SK-N-SH treated with all-trans-retinoic acid at 6 μM for 48 hours (cell line): ENCODE measurements at regions not wholly inside any gene's neighbourhood (a gene's known extent, or its start where the extent isn't known, plus 50 kb on each side); places are given as distances from the start of the nearest gene placed in this dataset.

Experiments used
- ATAC-seq: fragments of 200-7000 bp; cut with Tn5 transposase; 3 replicates; pipeline ENCODE4 v1.9.1; 2020; ENCODE audit warnings: mild to moderate bottlenecking, moderate library complexity
- ARNTL ChIP-seq: fragments of 450-650 bp; formaldehyde crosslinking; IDR thresholded peaks from 2 replicates; pipeline ENCODE4 v1.5.0; 2020; ENCODE audit warnings: low read depth, mild to moderate bottlenecking, moderate library complexity, borderline replicate concordance
- BACH2 ChIP-seq: fragments of 250-450 bp; sonication (Bioruptor Pico); IDR thresholded peaks from 2 replicates; pipeline ENCODE4 v1.9.0; 2021; ENCODE audit warnings: mild to moderate bottlenecking, borderline replicate concordance
- CREB5 ChIP-seq: fragments of 250-450 bp; sonication (Bioruptor Pico); IDR thresholded peaks from 2 replicates; pipeline ENCODE4 v1.5.1; 2020; ENCODE audit warnings: low read depth, mild to moderate bottlenecking, moderate library complexity
- CSRNP3 ChIP-seq: fragments of 250-450 bp; sonication (Bioruptor Pico); IDR thresholded peaks from 2 replicates; pipeline ENCODE4 v1.5.1; 2021; ENCODE audit warnings: mild to moderate bottlenecking, moderate library complexity
- GLIS3 ChIP-seq: fragments of 250-450 bp; sonication (Bioruptor Pico); IDR thresholded peaks from 2 replicates; pipeline ENCODE4 v1.5.0; 2020; ENCODE audit warnings: mild to moderate bottlenecking, moderate library complexity
- ISL1 ChIP-seq: fragments of 250-450 bp; sonication (Bioruptor Pico); IDR thresholded peaks from 2 replicates; pipeline ENCODE4 v2.1.2; 2022; ENCODE audit warnings: mild to moderate bottlenecking, moderate library complexity
- OSR1 ChIP-seq: fragments of 250-450 bp; sonication (Bioruptor Pico); IDR thresholded peaks from 2 replicates; pipeline ENCODE4 v1.8.0; 2022; ENCODE audit warnings: moderate library complexity, mild to moderate bottlenecking, inconsistent platforms
- PATZ1 ChIP-seq: fragments of 250-450 bp; sonication (Bioruptor Pico); IDR thresholded peaks from 2 replicates; pipeline ENCODE4 v1.8.0; 2020; ENCODE audit warnings: mild to moderate bottlenecking, moderate library complexity, borderline replicate concordance
- POU6F1 ChIP-seq: fragments of 250-450 bp; sonication (Bioruptor Pico); IDR thresholded peaks from 2 replicates; pipeline ENCODE4 v1.8.0; 2021; ENCODE audit warnings: low read depth, mild to moderate bottlenecking, moderate library complexity, borderline replicate concordance
- PPARA ChIP-seq: fragments of 250-450 bp; sonication (Bioruptor Pico); IDR thresholded peaks from 2 replicates; pipeline ENCODE4 v1.5.0; 2020; ENCODE audit warnings: mild to moderate bottlenecking, borderline replicate concordance
- RARB ChIP-seq: fragments of 250-450 bp; sonication (Bioruptor Pico); IDR thresholded peaks from 2 replicates; pipeline ENCODE4 v1.8.0; 2021; ENCODE audit warnings: mild to moderate bottlenecking, moderate library complexity
- SNAI2 ChIP-seq: fragments of 250-450 bp; sonication (Bioruptor Pico); IDR thresholded peaks from 2 replicates; pipeline ENCODE4 v1.5.0; 2020; ENCODE audit warnings: mild to moderate bottlenecking, moderate library complexity
- TCF4 ChIP-seq: fragments of 250-450 bp; sonication (Bioruptor Pico); IDR thresholded peaks from 2 replicates; pipeline ENCODE4 v1.8.0; 2021; ENCODE audit warnings: mild to moderate bottlenecking, moderate library complexity, borderline replicate concordance
- TSHZ2 ChIP-seq: fragments of 250-450 bp; sonication (Bioruptor Pico); IDR thresholded peaks from 2 replicates; pipeline ENCODE4 v1.5.0; 2020; ENCODE audit warnings: mild to moderate bottlenecking, moderate library complexity
- ZC3H10 ChIP-seq: fragments of 250-450 bp; sonication (Bioruptor Pico); IDR thresholded peaks from 2 replicates; pipeline ENCODE4 v1.5.1; 2021; ENCODE audit warnings: mild to moderate bottlenecking, moderate library complexity
- ZFP30 ChIP-seq: fragments of 450-650 bp; formaldehyde crosslinking; IDR thresholded peaks from 2 replicates; pipeline ENCODE4 v1.5.0; 2022; ENCODE audit warnings: mild to moderate bottlenecking, moderate library complexity
- ZNF565 ChIP-seq: fragments of 450-650 bp; formaldehyde crosslinking; conservative IDR thresholded peaks from 2 replicates; pipeline ENCODE4 v1.5.0; 2020; ENCODE audit warnings: low read depth, mild to moderate bottlenecking, moderate library complexity
- ZNF70 ChIP-seq: fragments of 450-650 bp; formaldehyde crosslinking; IDR thresholded peaks from 2 replicates; pipeline ENCODE4 v1.5.0; 2020; ENCODE audit warnings: mild to moderate bottlenecking, moderate library complexity
- ZNF8 ChIP-seq: fragments of 450-650 bp; formaldehyde crosslinking; IDR thresholded peaks from 2 replicates; pipeline ENCODE4 v1.5.0; 2020; ENCODE audit warnings: mild to moderate bottlenecking, moderate library complexity

GRCh38 chr1:239633432-239633831 lies 247.1 kb downstream of the CHRM3 start:
- TF ChIP-seq GLIS3 (CRISPR knock-in tag) (no peak), ZNF8 (CRISPR knock-in tag) (no peak), POU6F1 (no peak), ARNTL (no peak), BACH2 (CRISPR knock-in tag) (no peak), PPARA (no peak), ISL1 (CRISPR knock-in tag) (no peak), ZNF565 (CRISPR knock-in tag) (no peak), ZFP30 (CRISPR knock-in tag) (no peak), ZC3H10 (CRISPR knock-in tag) (no peak), OSR1 (CRISPR knock-in tag) (no peak), RARB (CRISPR knock-in tag) (no peak), TSHZ2 (CRISPR knock-in tag) (no peak)
- no peak for ATAC-seq

GRCh38 chr1:239635276-239635675 lies 248.9 kb downstream of the CHRM3 start:
- ATAC-seq: no peak
- no peak for TF ChIP-seq PATZ1 (CRISPR knock-in tag)
- no peak for TF ChIP-seq CSRNP3
- no peak for TF ChIP-seq POU6F1
- TF ChIP-seq RARB (CRISPR knock-in tag): no peak
- no peak for TF ChIP-seq ZNF70
- no peak for TF ChIP-seq PPARA
- no peak for TF ChIP-seq ZC3H10 (CRISPR knock-in tag)

GRCh38 chr1:239636347-239636746 lies 250.0 kb downstream of the CHRM3 start:
- ATAC-seq: no peak
- TF ChIP-seq POU6F1 (no peak), ZFP30 (CRISPR knock-in tag) (no peak), CSRNP3 (no peak), CREB5 (no peak), TCF4 (CRISPR knock-in tag) (no peak), RARB (CRISPR knock-in tag) (no peak), ZNF70 (no peak), SNAI2 (no peak), PATZ1 (CRISPR knock-in tag) (no peak), GLIS3 (CRISPR knock-in tag) (no peak)
